Heart left ventricle (tissue), 16 donors: ENCODE measurements at regions not wholly inside any gene's neighbourhood (a gene's known extent, or its start where the extent isn't known, plus 50 kb on each side); places are given as distances from the start of the nearest gene placed in this dataset.

ENCODE experiments used
- ATAC-seq, 4 donors: fragments of 200-7000 bp; cut with Tn5 transposase; one replicate each; pipeline ENCODE4 v1.9.1; 2020 to 2022; ENCODE audit warnings: moderate library complexity in 4 of 4, mild to moderate bottlenecking in 3 of 4, moderate number of reproducible peaks in 1 of 4
- DNase-seq, 5 donors: peaks; one replicate each; pipeline ENCODE4 v3.0.0-alpha.2; 2020
- H3K27ac ChIP-seq, 12 donors: fragments of 200-600 bp; sonication (generic) in 4 of 12; one replicate each; pipeline versions ENCODE4 v1.5.0 to v1.8.0; 2016 to 2022; ENCODE audit warnings: mild to moderate bottlenecking in 2 of 12
- H3K27me3 ChIP-seq, 9 donors: fragments of 200-600 bp; sonication (generic) in 2 of 9; one replicate each; pipeline versions ENCODE4 v1.5.1 to v1.8.0; 2016 to 2022; ENCODE audit warnings: mild to moderate bottlenecking in 3 of 9
- H3K36me3 ChIP-seq, 9 donors: fragments of 200-600 bp; sonication (generic) in 2 of 9; one replicate each; pipeline versions ENCODE4 v1.5.0 to v1.8.0; 2018 to 2022; ENCODE audit warnings: mild to moderate bottlenecking in 2 of 9
- H3K4me1 ChIP-seq, 12 donors: fragments of 200-600 bp; sonication (generic) in 4 of 12; one replicate each; pipeline versions ENCODE4 v1.5.0 to v1.8.0; 2016 to 2022; ENCODE audit warnings: mild to moderate bottlenecking in 3 of 12
- H3K4me3 ChIP-seq, 12 donors: fragments of 200-600 bp; sonication (generic) in 4 of 12; one replicate each; pipeline versions ENCODE4 v1.5.0 to v1.8.0; 2017 to 2022; ENCODE audit warnings: mild to moderate bottlenecking in 9 of 12, moderate library complexity in 4 of 12
- H3K9me3 ChIP-seq, 12 donors: fragments of 200-600 bp; sonication (generic) in 4 of 12; one replicate each; pipeline versions ENCODE4 v1.5.0 to v1.8.0; 2016 to 2022; ENCODE audit warnings: mild to moderate bottlenecking in 1 of 12
- POLR2A ChIP-seq, 2 donors: fragments of 450-650 bp; IDR thresholded peaks; one replicate each; pipeline ENCODE4 v1.6.1; 2017; ENCODE audit warnings: antibody characterized with exemption in 2 of 2, mild to moderate bottlenecking in 2 of 2, moderate library complexity in 2 of 2
- WGBS, 4 donors: extraction: QIAGEN DNeasy Blood & Tissue Kit in 2 of 4; methylation state at CpG; one replicate each; pipeline versions ENCODE4 v1.1.5 to v1.1.7; 2013 to 2018; 5-methylcytosine and 5-hydroxymethylcytosine counted together
- intact Hi-C, 10 donors: fragments of 100-400 bp; cut with DNase I; formaldehyde crosslinking; loops; one replicate each; pipeline versions ENCODE4 v1.11.1 to v1.14.2; 2022
- TF ChIP-seq, protein P1 (sequence below), 12 donors: fragments of 200-600 bp; sonication (generic) in 4 of 12; IDR thresholded peaks; one replicate each; pipeline versions ENCODE4 v1.5.0 to v1.8.0; 2018 to 2022; ENCODE audit warnings: antibody characterized with exemption in 12 of 12, mild to moderate bottlenecking in 5 of 12
- donor health status: ischemic (EF 13 %, LVEDD 7.1; RV severe dilation, severe dysfunction).
- donor health status: healthy with polysubstance abuse.
- donor health status: DM: no; HTN: yes; CAD: no.
- donor health status: DM: no; HTN: no; CAD: no.
- donor health status: ischemic (EF 25% LVEDD 6.9; RV normal size, moderate dysfunction).
- donor health status: ischemic (EF 25% LVEDD 5.7; RV mildly dilated, moderate dysfunction).
- donor health status: healthy.
- donor health status: DM: yes; HTN: yes; CAD: no.
- donor health status: ischemic (EF 35%, LVEDD 5.7; RV mildly dilated, moderate dysfunction).
- donor health status: nonischemic (EF 11% LVEDD 7.7; RV severe dilation, severe dysfunction).
- donor health status: DM: yes; HTN: yes; CAD: no.
- donor health status: PGD.
- donor health status: ischemic (EF 29% LVEDD 5.4; RV normal size, mild dysfunction).
- donor health status: nonischemic (EF 23%, LVEDD 6.1; RV moderate dilation, normal function).

DNA sequence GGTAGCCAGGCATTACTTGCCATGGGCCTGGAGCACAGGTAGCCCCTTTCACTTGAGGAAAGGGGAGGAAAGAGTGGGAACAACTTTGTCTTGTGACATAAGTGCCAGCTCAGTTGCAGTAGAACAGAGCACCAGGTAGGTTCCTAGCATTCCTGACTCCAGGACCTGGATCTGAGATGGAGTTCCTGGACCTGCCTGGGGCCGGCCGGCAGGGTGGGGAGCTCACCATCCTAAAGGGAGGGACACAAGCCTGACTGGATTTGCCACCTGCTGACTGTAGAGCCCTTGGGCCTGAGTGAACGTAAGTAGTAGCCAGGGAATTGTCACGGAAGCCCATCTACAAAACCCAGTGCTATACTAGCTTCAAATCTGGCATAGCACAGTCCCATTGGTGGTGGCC, 653.3 kb upstream of the CDH6 start:
- TF ChIP-seq, protein P1, sequence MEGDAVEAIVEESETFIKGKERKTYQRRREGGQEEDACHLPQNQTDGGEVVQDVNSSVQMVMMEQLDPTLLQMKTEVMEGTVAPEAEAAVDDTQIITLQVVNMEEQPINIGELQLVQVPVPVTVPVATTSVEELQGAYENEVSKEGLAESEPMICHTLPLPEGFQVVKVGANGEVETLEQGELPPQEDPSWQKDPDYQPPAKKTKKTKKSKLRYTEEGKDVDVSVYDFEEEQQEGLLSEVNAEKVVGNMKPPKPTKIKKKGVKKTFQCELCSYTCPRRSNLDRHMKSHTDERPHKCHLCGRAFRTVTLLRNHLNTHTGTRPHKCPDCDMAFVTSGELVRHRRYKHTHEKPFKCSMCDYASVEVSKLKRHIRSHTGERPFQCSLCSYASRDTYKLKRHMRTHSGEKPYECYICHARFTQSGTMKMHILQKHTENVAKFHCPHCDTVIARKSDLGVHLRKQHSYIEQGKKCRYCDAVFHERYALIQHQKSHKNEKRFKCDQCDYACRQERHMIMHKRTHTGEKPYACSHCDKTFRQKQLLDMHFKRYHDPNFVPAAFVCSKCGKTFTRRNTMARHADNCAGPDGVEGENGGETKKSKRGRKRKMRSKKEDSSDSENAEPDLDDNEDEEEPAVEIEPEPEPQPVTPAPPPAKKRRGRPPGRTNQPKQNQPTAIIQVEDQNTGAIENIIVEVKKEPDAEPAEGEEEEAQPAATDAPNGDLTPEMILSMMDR (IDR thresholded peaks at IDR 0.05): no peak
- no peak for TF ChIP-seq POLR2A (IDR thresholded peaks at IDR 0.05)
- intact Hi-C loops: no loop called here
- DNase-seq (no peak), ATAC-seq (no peak)
- H3K4me1 ChIP-seq: peaks cover 0 to 3% (median 0%) of the 10 kb centered on the region in 12 donors
- peaks cover 0 to 14% (median 2%) of the 10 kb centered on the region in 12 donors for H3K9me3 ChIP-seq
- no peak overlapping the region for H3K27ac ChIP-seq
- no peak overlapping the region for H3K4me3 ChIP-seq
- 89 to 93% (median 90%) methylated on average over 4 of the region's 4 CpGs for WGBS, 4 donors
- H3K36me3 ChIP-seq: no peaks in the 10 kb centered on the region
- no peaks in the 10 kb centered on the region for H3K27me3 ChIP-seq

DNA sequence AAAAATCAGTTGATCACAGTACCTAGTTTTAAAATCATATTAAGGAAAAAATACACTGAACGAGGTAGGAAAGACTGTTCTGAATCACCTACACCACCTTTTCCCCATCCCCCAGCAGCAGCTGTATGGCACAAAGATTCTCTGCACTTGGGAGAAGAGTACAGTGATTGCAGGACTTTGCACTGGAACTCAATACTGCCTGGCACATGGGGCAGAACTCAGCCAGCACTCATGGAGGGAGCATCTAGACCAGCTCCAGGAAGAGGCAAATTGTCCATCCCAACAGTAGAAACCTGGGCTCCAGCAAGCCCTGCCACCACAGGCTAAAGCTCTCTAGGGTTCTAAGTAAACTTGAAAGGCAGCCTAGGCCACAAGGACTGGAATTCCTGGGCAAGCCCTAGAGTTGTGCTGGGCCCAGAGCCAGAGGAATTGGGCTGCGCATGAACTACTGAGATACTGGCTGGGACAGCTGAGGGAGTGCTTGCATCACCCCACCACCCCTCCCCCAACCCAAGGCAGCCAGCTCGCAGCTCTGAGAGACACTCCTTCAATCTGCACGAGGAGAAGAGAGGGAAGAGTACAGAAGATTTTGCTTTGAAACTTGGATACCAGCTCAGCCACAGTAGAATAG, 654.4 kb upstream of the CDH6 start:
- 20 to 43% (median 30%) methylated on average over 4 of the region's 4 CpGs for WGBS, 4 donors
- H3K27me3 ChIP-seq: no peaks in the 10 kb centered on the region
- H3K27ac ChIP-seq: no peak overlapping the region
- H3K36me3 ChIP-seq: no peaks in the 10 kb centered on the region
- DNase-seq: peak; percentile 65 to 78 (median 67)
- intact Hi-C loops: no loop called here
- ATAC-seq: peak; percentile 90 to 100 (median 98)
- TF ChIP-seq, protein P1 (IDR thresholded peaks at IDR 0.05): no peak
- no peak for TF ChIP-seq POLR2A (IDR thresholded peaks at IDR 0.05)
- H3K9me3 ChIP-seq: peaks cover 0 to 14% (median 2%) of the 10 kb centered on the region in 12 donors
- peaks cover 0 to 3% (median 0%) of the 10 kb centered on the region in 12 donors for H3K4me1 ChIP-seq
- H3K4me3 ChIP-seq: no peak overlapping the region

DNA sequence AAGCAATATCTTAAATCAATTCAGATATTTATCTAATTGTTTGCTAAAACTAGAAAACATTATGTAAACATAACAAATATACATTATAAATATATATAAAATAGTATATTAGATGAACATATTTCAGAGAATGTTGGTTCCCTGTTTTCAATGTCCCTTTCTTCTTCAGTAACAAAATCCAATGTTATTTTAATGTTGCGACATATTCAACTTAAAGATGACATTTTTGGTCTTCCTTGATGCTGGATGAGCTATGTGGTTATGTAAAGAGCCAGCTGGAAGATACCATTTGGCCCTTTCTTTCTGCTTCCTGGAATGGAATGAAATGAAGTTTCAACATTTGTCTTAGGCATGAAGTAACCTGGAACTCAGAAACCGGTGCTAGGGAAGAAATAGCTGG, 668.1 kb upstream of the CDH6 start:
- WGBS, 4 donors: 84 to 88% (median 86%) methylated on average over 2 of the region's 2 CpGs
- Histone ChIP-seq H3K4me1 (no peaks in the 10 kb centered on the region), H3K9me3 (peaks cover 0 to 6% (median 0%) of the 10 kb centered on the region in 12 donors), H3K27ac (no peak overlapping the region), H3K27me3 (no peaks in the 10 kb centered on the region), H3K4me3 (no peak overlapping the region), H3K36me3 (no peaks in the 10 kb centered on the region)
- DNase-seq: no peak
- no peak for TF ChIP-seq POLR2A (IDR thresholded peaks at IDR 0.05)
- TF ChIP-seq, protein P1 (IDR thresholded peaks at IDR 0.05): no peak
- no peak for ATAC-seq
- intact Hi-C loops: no loop called here

DNA sequence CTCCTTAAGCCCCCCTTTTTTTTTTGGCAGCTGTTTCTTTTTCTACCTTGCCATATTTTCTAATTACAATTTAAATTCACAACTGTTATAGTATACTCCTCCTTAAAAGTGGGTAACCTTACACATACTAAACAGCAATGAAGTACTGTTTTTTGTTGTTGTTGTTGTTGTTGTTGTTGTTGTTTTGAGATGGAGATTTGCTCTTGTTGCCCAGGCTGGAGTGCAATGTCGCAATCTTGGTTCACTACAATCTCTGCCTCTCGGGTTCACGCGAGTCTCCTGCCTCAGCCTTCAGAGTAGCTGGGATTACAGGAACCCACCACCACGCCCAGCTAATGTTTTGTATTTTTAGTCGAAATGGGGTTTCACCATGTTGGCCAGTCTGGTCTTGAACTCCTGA, 669.1 kb upstream of the CDH6 start:
- ATAC-seq: no peak
- no peak overlapping the region for H3K4me3 ChIP-seq
- no peaks in the 10 kb centered on the region for H3K4me1 ChIP-seq
- TF ChIP-seq POLR2A (IDR thresholded peaks at IDR 0.05): no peak
- TF ChIP-seq, protein P1 (IDR thresholded peaks at IDR 0.05): no peak
- peaks cover 0 to 6% (median 0%) of the 10 kb centered on the region in 12 donors for H3K9me3 ChIP-seq
- no peaks in the 10 kb centered on the region for H3K36me3 ChIP-seq
- peak in 1 of 5 donors; percentile 14 for DNase-seq
- WGBS, 4 donors: 84 to 89% (median 86%) methylated on average over 6 of the region's 6 CpGs
- intact Hi-C loops: no loop called here
- H3K27me3 ChIP-seq: no peaks in the 10 kb centered on the region
- H3K27ac ChIP-seq: no peak overlapping the region
